ENCODE measurements at regions not wholly inside any gene's neighbourhood (a gene's known extent, or its start where the extent isn't known, plus 50 kb on each side); places are given as distances from the start of the nearest gene placed in this dataset.

DNA sequence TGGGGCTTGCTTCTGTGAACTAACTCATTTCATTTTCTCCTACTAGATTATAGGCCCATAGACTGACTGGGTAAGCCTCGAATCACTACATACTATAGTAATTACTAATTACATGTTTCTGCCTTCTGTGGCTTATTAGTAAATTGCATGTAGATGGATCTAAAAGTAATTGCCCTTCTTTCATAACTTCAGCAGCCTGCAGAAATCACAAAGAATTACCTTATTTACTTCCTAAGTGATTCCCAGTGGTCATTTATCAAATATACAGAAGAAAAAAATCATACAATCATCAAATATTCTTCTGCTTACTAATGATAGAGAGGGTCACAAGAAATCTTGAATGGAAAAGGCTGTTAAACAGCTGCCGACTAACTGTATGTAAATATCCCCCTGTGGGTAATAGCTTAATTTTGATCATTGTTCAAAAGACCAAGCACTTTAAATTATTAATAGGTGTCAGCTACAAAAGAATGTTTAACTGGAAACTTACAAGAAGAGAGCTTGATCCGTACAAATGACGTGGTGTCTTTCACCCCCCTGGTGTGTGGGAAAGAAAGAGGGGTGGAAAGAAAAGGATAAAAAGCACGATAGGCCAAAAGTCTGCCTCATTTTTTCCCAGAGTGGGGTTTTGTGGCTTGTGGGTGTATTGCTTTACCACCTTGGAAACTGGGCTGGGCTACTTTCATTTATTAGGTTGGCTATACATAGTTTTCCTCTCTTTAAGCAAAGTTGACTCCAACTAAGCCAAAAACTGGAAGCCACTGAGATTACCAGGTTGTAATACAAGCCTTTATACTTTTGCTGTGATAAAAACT is 361.8 kb upstream of the ZMIZ1 start:
- peaks cover 18 to 31% of the 10 kb centered on the region in 2 donors for H3K27me3 Mint-ChIP-seq
- DNase-seq (no peak), ATAC-seq (replicated peaks) (no peak)
- H3K9me3 Mint-ChIP-seq, result peaks cover 10 to 13% of the 10 kb centered on the region in 2 donors
- peaks cover 0 to 4% of the 10 kb centered on the region in 2 donors for H3K36me3 Mint-ChIP-seq
- H3K4me1 Mint-ChIP-seq, result no peaks in the 10 kb centered on the region
- no peak overlapping the region for H3K4me3 Mint-ChIP-seq
- H3K27ac Mint-ChIP-seq, result no peak overlapping the region

DNA sequence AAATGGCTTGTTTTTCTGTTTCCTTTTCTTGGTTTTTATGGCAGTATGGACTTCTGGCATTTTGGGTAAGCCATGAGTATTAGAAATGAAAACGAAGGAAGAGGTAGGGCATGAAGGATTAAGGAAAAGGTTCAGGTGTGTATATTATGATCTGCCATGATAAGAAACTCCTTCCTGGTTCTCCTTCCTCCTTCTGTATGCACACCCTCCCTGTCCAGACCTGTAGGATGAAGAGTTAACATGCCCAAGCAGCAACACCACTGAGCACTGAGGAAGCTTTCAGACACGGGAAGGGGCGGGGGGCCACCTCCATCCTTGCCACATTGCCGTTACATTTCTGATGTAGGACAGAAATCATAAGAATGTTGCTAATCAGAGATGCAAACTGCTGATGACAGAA is 361.0 kb upstream of the ZMIZ1 start:
- no peak overlapping the region for H3K27ac Mint-ChIP-seq
- ATAC-seq (replicated peaks) (no peak), DNase-seq (no peak)
- H3K36me3 Mint-ChIP-seq, result peaks cover 0 to 4% of the 10 kb centered on the region in 2 donors
- no peak overlapping the region for H3K4me3 Mint-ChIP-seq
- peaks cover 10 to 16% of the 10 kb centered on the region in 2 donors for H3K9me3 Mint-ChIP-seq
- H3K4me1 Mint-ChIP-seq, result no peaks in the 10 kb centered on the region
- peaks cover 10 to 27% of the 10 kb centered on the region in 2 donors for H3K27me3 Mint-ChIP-seq

DNA sequence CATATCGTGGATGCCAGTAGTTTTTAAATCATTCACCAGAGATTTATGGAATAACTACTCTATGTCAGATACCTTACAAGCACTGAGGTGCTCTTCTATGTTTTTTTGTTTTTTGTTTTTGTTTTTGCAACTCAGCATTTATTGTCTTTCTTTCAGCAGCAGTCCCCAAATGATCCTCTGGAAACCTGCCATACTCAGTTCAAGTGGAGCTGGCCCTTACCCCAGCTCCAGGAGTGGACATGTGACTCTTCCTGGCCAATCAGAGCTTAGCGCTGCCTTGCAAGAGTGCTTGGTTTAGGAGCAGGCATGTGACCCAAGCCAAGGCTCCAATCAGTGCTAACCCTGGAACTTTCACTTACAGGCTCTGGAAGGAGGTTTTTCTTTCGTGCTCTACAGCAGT is 356.6 kb upstream of the ZMIZ1 start:
- H3K4me3 Mint-ChIP-seq, result no peak overlapping the region
- peaks cover 0 to 4% of the 10 kb centered on the region in 2 donors for H3K36me3 Mint-ChIP-seq

DNA sequence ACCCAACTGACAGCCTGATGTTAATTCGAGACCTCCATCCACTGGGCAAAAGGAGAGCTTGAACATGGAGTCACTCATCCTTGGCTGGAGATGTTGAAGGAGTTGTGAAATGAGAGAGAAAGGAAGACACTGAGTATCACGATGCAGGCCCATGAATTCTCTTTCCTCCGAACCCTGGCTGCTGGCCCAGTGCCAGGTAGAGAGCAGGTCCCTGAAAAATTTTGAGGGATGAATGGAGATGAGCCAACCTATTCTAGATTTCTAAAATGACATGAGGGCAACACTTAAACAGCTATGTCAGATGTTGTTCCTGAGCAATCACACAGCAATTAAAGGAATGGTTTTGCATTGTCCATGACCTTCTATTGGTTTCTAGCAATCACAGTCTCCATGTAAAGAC is 355.1 kb upstream of the ZMIZ1 start:
- H3K27ac Mint-ChIP-seq, result no peak overlapping the region
- H3K4me1 Mint-ChIP-seq, result no peaks in the 10 kb centered on the region
- DNase-seq, result no peak
- no peak overlapping the region for H3K4me3 Mint-ChIP-seq
- no peak for ATAC-seq (replicated peaks)
- H3K27me3 Mint-ChIP-seq, result peaks cover 8 to 29% of the 10 kb centered on the region in 2 donors
- H3K36me3 Mint-ChIP-seq, result peaks cover 0 to 4% of the 10 kb centered on the region in 2 donors
- peaks cover 10 to 16% of the 10 kb centered on the region in 2 donors for H3K9me3 Mint-ChIP-seq

More for the DNA sequence above, 356.6 kb upstream of the ZMIZ1 start:
- DNase-seq (no peak), ATAC-seq (replicated peaks) (no peak)
- Mint-ChIP-seq H3K9me3 (peaks cover 10 to 16% of the 10 kb centered on the region in 2 donors), H3K27ac (no peak overlapping the region), H3K4me1 (no peaks in the 10 kb centered on the region), H3K27me3 (peaks cover 9 to 34% of the 10 kb centered on the region in 2 donors)

DNA sequence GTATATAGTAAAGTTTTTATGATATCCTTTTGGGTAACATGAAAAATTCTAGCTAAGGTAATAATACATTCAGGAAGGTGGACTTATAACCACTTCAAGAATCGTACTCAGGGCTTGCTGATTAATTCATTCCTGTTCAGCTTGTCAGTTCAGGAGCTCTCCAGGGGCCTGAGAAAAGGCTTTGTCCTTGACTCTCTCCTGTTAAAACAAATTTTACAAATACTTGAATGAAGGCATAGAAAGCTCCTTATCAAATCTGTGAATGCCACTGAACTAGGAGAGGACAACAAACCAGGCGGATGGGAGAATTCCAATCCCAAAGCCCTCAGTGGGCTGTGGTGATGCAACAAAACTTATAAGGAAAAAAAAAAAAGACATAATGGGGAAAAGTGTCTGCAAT is 354.5 kb upstream of the ZMIZ1 start:
- Mint-ChIP-seq H3K36me3 (peaks cover 0 to 4% of the 10 kb centered on the region in 2 donors), H3K9me3 (peaks cover 10 to 14% of the 10 kb centered on the region in 2 donors), H3K27me3 (peaks cover 8 to 23% of the 10 kb centered on the region in 2 donors)

DNA sequence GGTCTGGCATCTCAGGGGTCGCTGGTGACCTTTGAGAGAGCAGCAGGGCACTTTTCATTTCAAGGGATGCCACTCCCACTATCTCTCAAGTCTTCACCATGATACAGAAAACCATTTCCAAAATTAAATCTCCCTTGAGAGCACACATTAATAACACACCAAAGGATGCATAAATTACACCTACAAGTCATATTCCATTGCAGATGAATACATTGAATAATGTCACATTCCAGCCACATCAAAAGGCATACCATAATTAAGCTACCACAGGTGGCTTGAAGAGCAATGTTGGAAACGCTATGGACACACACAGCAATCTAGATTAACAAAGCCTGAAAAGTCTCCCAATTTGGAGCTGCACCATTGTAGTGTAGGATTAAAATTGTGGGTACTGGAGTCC is 353.3 kb upstream of the ZMIZ1 start:
- ATAC-seq (replicated peaks), result peak in 1 of 2 donors; percentile 16
- H3K27ac Mint-ChIP-seq, result no peak overlapping the region
- no peak overlapping the region for H3K4me3 Mint-ChIP-seq
- H3K4me1 Mint-ChIP-seq, result no peaks in the 10 kb centered on the region
- DNase-seq, result no peak
- peaks cover 11 to 29% of the 10 kb centered on the region in 2 donors for H3K27me3 Mint-ChIP-seq
- H3K36me3 Mint-ChIP-seq, result peaks cover 0 to 4% of the 10 kb centered on the region in 2 donors
- H3K9me3 Mint-ChIP-seq, result peaks cover 10 to 13% of the 10 kb centered on the region in 2 donors

More for the DNA sequence above, 354.5 kb upstream of the ZMIZ1 start:
- Mint-ChIP-seq H3K4me1 (no peaks in the 10 kb centered on the region), H3K4me3 (no peak overlapping the region), H3K27ac (no peak overlapping the region)
- no peak for ATAC-seq (replicated peaks)
- DNase-seq, result no peak

DNA sequence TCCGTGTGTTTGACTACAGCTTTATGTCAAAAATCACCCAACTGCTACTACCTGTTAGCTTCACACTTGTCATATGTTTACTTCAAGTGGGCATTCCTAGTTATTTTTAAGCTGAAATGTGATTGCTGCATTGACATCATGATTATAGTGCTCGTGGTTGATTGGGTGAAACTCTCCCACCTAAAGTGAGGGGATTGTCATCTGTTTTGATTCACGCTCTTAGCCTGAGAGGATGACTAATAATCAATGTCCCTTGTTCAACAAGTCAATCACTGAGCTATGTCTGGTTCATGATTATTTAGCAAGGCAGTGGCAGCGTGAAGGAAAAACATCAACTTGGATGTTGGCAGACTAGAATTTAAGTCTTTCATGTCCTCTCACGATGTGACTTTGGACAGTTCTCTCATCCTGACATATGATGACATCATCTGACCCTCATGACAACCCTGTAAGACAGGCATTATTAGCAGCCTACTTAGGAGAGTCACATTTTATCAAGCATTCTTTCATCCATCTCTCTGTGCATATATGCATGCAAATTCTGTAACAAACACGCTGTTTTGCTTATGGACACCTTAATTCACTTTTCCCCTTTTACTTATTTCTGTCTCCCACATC is 352.6 kb upstream of the ZMIZ1 start:
- Mint-ChIP-seq H3K27ac (no peak overlapping the region), H3K9me3 (peaks cover 6 to 9% of the 10 kb centered on the region in 2 donors), H3K4me3 (no peak overlapping the region), H3K36me3 (peaks cover 0 to 3% of the 10 kb centered on the region in 2 donors), H3K4me1 (no peaks in the 10 kb centered on the region), H3K27me3 (peaks cover 18 to 36% of the 10 kb centered on the region in 2 donors)
- no peak for ATAC-seq (replicated peaks)
- DNase-seq, result no peak

DNA sequence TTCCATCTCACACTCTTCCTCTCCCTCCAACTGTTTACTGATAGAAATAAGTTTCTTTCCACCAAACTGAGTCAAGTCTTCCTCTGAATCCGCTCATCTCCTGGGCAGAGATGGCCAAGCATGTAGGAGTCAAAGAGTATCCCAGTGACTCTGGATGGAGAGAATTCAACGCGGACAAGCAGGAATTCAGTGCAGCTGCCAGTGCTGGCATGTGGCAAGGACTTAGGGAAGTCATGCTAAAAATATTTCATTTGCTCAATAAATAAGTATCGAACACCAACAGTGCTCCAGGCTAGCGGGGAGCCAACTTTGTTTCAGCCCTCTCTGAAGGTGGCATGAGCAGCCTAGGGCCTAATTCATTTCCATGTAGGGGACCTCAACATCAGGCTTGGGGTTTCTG is 351.6 kb upstream of the ZMIZ1 start:
- DNase-seq (no peak), ATAC-seq (replicated peaks) (no peak)
- Mint-ChIP-seq H3K9me3 (peaks cover 0 to 1% of the 10 kb centered on the region in 2 donors), H3K27ac (no peak overlapping the region), H3K4me3 (no peak overlapping the region), H3K4me1 (no peaks in the 10 kb centered on the region), H3K27me3 (peaks cover 21 to 40% of the 10 kb centered on the region in 2 donors), H3K36me3 (no peaks in the 10 kb centered on the region)

DNA sequence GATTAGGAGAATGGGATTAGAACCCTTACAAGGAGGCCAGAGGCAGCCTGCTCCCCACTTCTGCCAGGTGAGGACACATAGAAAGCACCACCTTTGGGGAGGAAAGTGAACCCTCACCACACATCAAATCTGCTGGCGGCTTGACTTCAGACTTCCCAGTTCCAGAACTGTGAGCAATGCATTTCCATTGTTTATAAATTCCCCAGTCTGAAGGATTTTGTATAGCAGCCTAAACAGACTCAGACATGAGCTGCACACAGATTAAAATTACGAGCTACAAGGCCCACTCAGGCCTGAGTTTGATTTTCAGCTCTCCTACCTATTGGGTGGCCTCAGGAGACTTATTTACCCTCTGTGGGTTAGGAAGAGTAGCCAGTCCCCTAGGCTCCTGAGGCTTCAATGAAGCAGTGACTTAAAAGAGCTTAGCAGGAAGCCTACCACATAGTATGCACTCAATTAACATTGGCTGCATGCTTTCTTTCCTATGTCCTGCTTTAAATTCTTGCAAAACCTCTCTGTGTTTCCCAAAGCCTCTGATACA is 350.7 kb upstream of the ZMIZ1 start:
- ATAC-seq (replicated peaks) (no peak), DNase-seq (no peak)
- Mint-ChIP-seq H3K4me1 (no peaks in the 10 kb centered on the region), H3K9me3 (no peaks in the 10 kb centered on the region), H3K36me3 (no peaks in the 10 kb centered on the region), H3K4me3 (no peak overlapping the region), H3K27ac (no peak overlapping the region), H3K27me3 (peaks cover 21 to 40% of the 10 kb centered on the region in 2 donors)

DNA sequence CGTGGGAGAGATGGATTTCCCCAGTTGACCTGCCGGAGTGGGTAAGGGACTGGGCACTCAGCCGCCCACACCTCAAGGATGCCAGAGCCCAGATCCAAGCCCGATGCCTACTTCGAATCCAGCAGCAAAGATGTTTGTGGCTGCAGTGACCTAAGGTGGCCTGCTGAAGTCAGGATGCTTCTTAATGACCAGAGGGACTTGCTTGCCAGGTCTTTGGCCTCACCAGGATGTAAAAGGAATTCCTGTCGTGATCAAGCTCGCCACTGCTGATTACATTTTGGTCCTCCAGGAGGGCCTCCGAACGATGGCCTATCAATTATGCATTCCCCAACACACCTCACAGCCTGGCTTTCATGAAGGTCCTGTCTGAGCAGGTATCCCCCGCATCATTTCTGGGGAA is 349.5 kb upstream of the ZMIZ1 start:
- Mint-ChIP-seq H3K4me1 (no peaks in the 10 kb centered on the region), H3K27me3 (peaks cover 25 to 40% of the 10 kb centered on the region in 2 donors), H3K36me3 (no peaks in the 10 kb centered on the region), H3K4me3 (no peak overlapping the region), H3K27ac (no peak overlapping the region), H3K9me3 (peaks cover 0 to 3% of the 10 kb centered on the region in 2 donors)
- DNase-seq (no peak), ATAC-seq (replicated peaks) (no peak)

DNA sequence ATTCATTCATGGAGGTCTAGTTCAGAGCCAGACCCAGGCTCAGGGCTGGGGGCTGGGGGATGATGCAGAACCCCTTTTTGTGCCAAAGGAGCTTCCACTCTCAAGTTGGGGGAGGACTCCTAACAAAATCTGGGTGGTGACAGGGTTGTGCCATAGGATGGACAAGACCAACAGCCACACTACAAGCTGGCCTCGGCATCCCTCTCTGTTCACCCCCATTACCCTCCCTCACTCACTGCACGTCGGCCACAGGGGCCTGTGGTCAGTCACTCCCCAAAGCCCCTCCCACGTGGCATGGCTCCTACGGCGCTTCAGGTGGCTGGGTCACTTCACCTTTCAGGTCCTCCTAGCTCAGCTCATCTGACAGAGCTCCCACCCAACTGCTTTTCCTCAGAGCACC is 348.7 kb upstream of the ZMIZ1 start:
- Mint-ChIP-seq H3K27ac (no peak overlapping the region), H3K36me3 (no peaks in the 10 kb centered on the region), H3K4me3 (no peak overlapping the region), H3K9me3 (peaks cover 0 to 4% of the 10 kb centered on the region in 2 donors), H3K4me1 (no peaks in the 10 kb centered on the region), H3K27me3 (peaks cover 26 to 46% of the 10 kb centered on the region in 2 donors)
- ATAC-seq (replicated peaks) (no peak), DNase-seq (no peak)

DNA sequence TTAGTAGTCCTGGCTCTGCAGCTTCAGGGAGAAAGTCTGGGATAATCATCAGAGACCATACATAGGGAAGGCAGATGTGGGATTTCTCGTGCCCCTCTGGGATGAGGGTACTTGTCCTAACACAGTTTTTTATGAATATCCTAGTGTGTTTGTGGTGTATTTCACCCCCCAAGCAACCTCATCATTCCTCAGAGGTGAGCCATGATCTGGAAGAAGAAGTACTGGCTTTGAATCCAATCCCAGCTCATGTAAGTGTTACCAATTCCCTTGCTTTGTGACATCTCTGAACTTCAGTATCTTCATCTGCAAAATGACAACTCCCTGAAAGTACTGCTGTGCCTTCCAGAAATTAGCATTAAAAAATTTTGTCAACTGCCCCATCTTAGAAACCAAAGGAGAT is 347.5 kb upstream of the ZMIZ1 start:
- peaks cover 30 to 54% of the 10 kb centered on the region in 2 donors for H3K27me3 Mint-ChIP-seq
- H3K27ac Mint-ChIP-seq, result no peak overlapping the region
- no peaks in the 10 kb centered on the region for H3K36me3 Mint-ChIP-seq
- H3K9me3 Mint-ChIP-seq, result peaks cover 0 to 4% of the 10 kb centered on the region in 2 donors
- DNase-seq (no peak), ATAC-seq (replicated peaks) (no peak)
- no peaks in the 10 kb centered on the region for H3K4me1 Mint-ChIP-seq
- H3K4me3 Mint-ChIP-seq, result no peak overlapping the region

DNA sequence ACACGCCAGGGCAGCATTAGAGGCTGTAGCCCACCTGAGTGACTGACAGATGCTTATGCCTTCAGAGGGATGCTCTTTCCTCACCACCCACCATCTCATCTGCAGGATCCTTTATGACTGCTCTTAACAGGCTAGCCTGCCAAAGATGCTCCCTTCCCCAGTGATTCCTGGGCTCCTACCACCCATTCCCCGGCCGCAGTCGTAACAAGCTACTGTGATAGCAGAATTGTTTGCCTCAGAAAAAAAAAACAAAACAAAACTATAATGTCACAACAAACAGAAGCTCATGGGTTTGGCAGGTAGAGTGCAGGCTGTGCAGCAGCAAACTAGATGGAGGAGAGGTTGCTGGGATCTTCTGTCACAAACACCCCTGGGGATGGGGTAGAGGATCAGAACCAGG is 343.9 kb upstream of the ZMIZ1 start:
- peaks cover 22 to 47% of the 10 kb centered on the region in 2 donors for H3K27me3 Mint-ChIP-seq
- no peaks in the 10 kb centered on the region for H3K36me3 Mint-ChIP-seq
- H3K9me3 Mint-ChIP-seq, result peaks cover 0 to 4% of the 10 kb centered on the region in 2 donors
- ATAC-seq (replicated peaks) (no peak), DNase-seq (no peak)
- no peak overlapping the region for H3K27ac Mint-ChIP-seq
- no peak overlapping the region for H3K4me3 Mint-ChIP-seq
- no peaks in the 10 kb centered on the region for H3K4me1 Mint-ChIP-seq

DNA sequence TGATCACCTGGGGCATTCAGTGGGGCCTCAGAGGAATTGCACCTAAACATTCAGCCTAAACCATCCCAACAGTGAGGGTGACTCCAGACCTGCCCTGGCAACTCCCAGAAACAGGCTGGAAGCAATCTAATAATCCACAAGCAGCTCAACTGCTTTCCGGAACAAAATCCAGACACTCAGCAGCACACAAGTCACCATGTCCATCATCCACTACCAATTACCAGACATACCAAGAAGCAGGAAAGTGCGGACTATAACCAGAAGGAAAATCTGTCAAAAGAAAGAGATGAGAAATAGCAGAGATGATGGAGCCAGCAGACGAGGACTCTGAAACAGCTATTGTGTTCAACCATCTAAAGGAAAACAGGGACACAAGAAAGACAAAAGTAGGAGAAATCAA is 342.6 kb upstream of the ZMIZ1 start:
- DNase-seq, result no peak
- no peak overlapping the region for H3K27ac Mint-ChIP-seq
- peaks cover 12 to 35% of the 10 kb centered on the region in 2 donors for H3K27me3 Mint-ChIP-seq
- H3K9me3 Mint-ChIP-seq, result peaks cover 0 to 4% of the 10 kb centered on the region in 2 donors
- H3K4me3 Mint-ChIP-seq, result no peak overlapping the region
- no peaks in the 10 kb centered on the region for H3K4me1 Mint-ChIP-seq
- ATAC-seq (replicated peaks), result no peak
- no peaks in the 10 kb centered on the region for H3K36me3 Mint-ChIP-seq
